HepG2 (cell line): ENCODE measurements at regions not wholly inside any gene's neighbourhood (a gene's known extent, or its start where the extent isn't known, plus 50 kb on each side); places are given as distances from the start of the nearest gene placed in this dataset.

ENCODE experiments used
- ATAC-seq: fragments of 200-7000 bp; cut with Tn5 transposase; 3 replicates; pipeline ENCODE4 v1.9.1; 2020; ENCODE audit warnings: mild to moderate bottlenecking, moderate library complexity
- BruUV-seq: library from RNA; stranded (reverse); fragments of 400-500 nt; replicated peaks from 2 replicates; lab custom pipeline; 2021; lab: Mats Ljungman, UMichigan
- CTCF ChIA-PET: fragments of 300-600 bp; formaldehyde crosslinking; extraction: SDS; loops from one replicate; lab custom pipeline; 2021; ENCODE audit warnings: low total read pairs, inconsistent platforms, low intra/inter-chr PET ratio; lab: Yijun Ruan, JAX
- POLR2A ChIA-PET: fragments of 350-600 bp; sonication (Branson Sonifier 250); formaldehyde crosslinking; loops from one replicate; lab custom pipeline; 2020; ENCODE audit warnings: antibody characterized with exemption, inconsistent platforms; lab: Yijun Ruan, JAX
- DNase-seq: peaks from one replicate; pipeline ENCODE4 v3.0.0-alpha.2; 2015; ENCODE audit warnings: low spot score
- FAIRE-seq: peaks from 3 replicates; lab custom pipeline; 2011; peaks lifted over from hg19 to GRCh38; lab: Jason Lieb, UNC
- H2AFZ ChIP-seq: one replicate; pipeline ENCODE4 v1.6.1; 2011; ENCODE audit warnings: low read length, inconsistent platforms
- H3K27ac ChIP-seq: fragments of 300-600 bp; 3 replicates; pipeline ENCODE4 v1.8.0; 2011; ENCODE audit warnings: mixed run types, mild to moderate bottlenecking, mixed read lengths, low read length, inconsistent platforms; ENCODE audit not compliant: insufficient read depth; ENCODE audit errors: extremely low read length
- H3K27me3 ChIP-seq, 2 experiments: fragments of 200-600 bp in 1 of 2; 2 replicates in 1 of 2; 3 replicates in 1 of 2; pipeline versions ENCODE4 v1.6.0 to v1.8.0; 2011; ENCODE audit warnings: low read length in 2 of 2, mild to moderate bottlenecking in 2 of 2, moderate library complexity in 2 of 2, inconsistent platforms in 1 of 2; ENCODE audit not compliant: insufficient read depth in 2 of 2, control insufficient read depth in 1 of 2
- H3K36me3 ChIP-seq, 2 experiments: fragments of 200-600 bp in 1 of 2; replicated peaks in 1 of 2; 2 replicates in 1 of 2; 3 replicates in 1 of 2; pipeline versions ENCODE4 v1.5.1 to v1.8.0; 2011; ENCODE audit warnings: low read length in 2 of 2, inconsistent platforms in 1 of 2; ENCODE audit not compliant: insufficient read depth in 2 of 2, control insufficient read depth in 1 of 2
- H3K4me1 ChIP-seq: 2 replicates; pipeline ENCODE4 v1.5.1; 2012; ENCODE audit warnings: low read length, inconsistent platforms; ENCODE audit not compliant: insufficient read depth
- H3K4me2 ChIP-seq: 2 replicates; pipeline ENCODE4 v1.6.0; 2011; ENCODE audit warnings: low read depth, low read length, inconsistent platforms
- H3K4me3 ChIP-seq, 3 experiments: fragments of 200-600 bp in 1 of 3; sonication (generic), shearing (Covaris generic) in 1 of 3; replicated peaks in 1 of 3; 2 replicates each; pipeline ENCODE4 v1.5.1; 2011 to 2016; ENCODE audit warnings: low read length in 3 of 3, inconsistent platforms in 2 of 3, low read depth in 2 of 3, mild to moderate bottlenecking in 2 of 3, control low read depth in 1 of 3, mixed read lengths in 1 of 3; ENCODE audit not compliant: insufficient read depth in 1 of 3
- H3K79me2 ChIP-seq: one replicate; pipeline ENCODE4 v1.6.1; 2011; ENCODE audit warnings: low read length, inconsistent platforms; ENCODE audit not compliant: insufficient read depth
- H3K9ac ChIP-seq: 2 replicates; pipeline ENCODE4 v1.6.0; 2011; ENCODE audit warnings: mild to moderate bottlenecking, low read depth, low read length, inconsistent platforms; ENCODE audit not compliant: insufficient read depth
- H3K9me3 ChIP-seq: 2 replicates; pipeline ENCODE4 v1.5.1; 2012; ENCODE audit warnings: mild to moderate bottlenecking, low read length
- H4K20me1 ChIP-seq: 2 replicates; pipeline ENCODE4 v1.6.0; 2011; ENCODE audit warnings: inconsistent platforms, mild to moderate bottlenecking, low read length, moderate library complexity; ENCODE audit not compliant: insufficient read depth
- ASH2L ChIP-seq: fragments of 300-600, 200-600 bp; sonication (generic); IDR thresholded peaks from 2 replicates; pipeline ENCODE4 v1.7.0; 2017; ENCODE audit warnings: low read depth, mild to moderate bottlenecking, moderate library complexity, mixed read lengths, low read length; ENCODE audit not compliant: insufficient read length
- FUBP1 ChIP-seq: sonication (generic); formaldehyde crosslinking; IDR thresholded peaks from 2 replicates; pipeline ENCODE4 v1.5.1; 2020; ENCODE audit warnings: missing genetic modification reagents, mild to moderate bottlenecking, borderline replicate concordance
- HNRNPLL ChIP-seq: fragments of 200-400 bp; formaldehyde crosslinking; IDR thresholded peaks from 2 replicates; pipeline ENCODE4 v1.6.1; 2017; ENCODE audit warnings: mild to moderate bottlenecking, low read depth, low read length; ENCODE audit not compliant: poor library complexity, severe bottlenecking
- MAFF ChIP-seq: IDR thresholded peaks from 2 replicates; pipeline ENCODE4 v1.6.1; 2011; ENCODE audit warnings: low read depth, low read length, improper control_type of control experiment
- MAFK ChIP-seq, 2 experiments: IDR thresholded peaks in 1 of 2; conservative IDR thresholded peaks in 1 of 2; 2 replicates each; pipeline ENCODE4 v1.6.1; 2011; ENCODE audit warnings: improper control_type of control experiment in 2 of 2, low read length in 2 of 2
- NCOR1 ChIP-seq: fragments of 200-600 bp; sonication (generic); IDR thresholded peaks from 2 replicates; pipeline ENCODE4 v1.7.0; 2017; ENCODE audit warnings: antibody characterized with exemption, low read length, borderline replicate concordance
- RFX3 ChIP-seq: IDR thresholded peaks from 2 replicates; pipeline ENCODE4 v1.6.1; 2016; ENCODE audit warnings: missing biosample characterization, missing genetic modification reagents
- SRSF4 ChIP-seq: fragments of 200-400 bp; formaldehyde crosslinking; IDR thresholded peaks from one replicate; pipeline ENCODE4 v1.6.1; 2018; ENCODE audit warnings: mild to moderate bottlenecking, low read depth, low read length, moderate library complexity; ENCODE audit not compliant: poor library complexity, severe bottlenecking
- ZC3H4 ChIP-seq: sonication (generic); formaldehyde crosslinking; IDR thresholded peaks from 2 replicates; pipeline ENCODE4 v1.4.0; 2020; ENCODE audit warnings: missing genetic modification reagents, borderline replicate concordance
- ZKSCAN8 ChIP-seq: IDR thresholded peaks from 2 replicates; pipeline ENCODE4 v1.6.1; 2016; ENCODE audit warnings: borderline replicate concordance, missing genetic modification reagents, missing compliant biosample characterization
- ZNF503 ChIP-seq: sonication (generic); formaldehyde crosslinking; IDR thresholded peaks from 2 replicates; pipeline ENCODE4 v1.4.0; 2020; ENCODE audit warnings: missing genetic modification reagents
- ZNF883 ChIP-seq: sonication (generic); formaldehyde crosslinking; IDR thresholded peaks from 2 replicates; pipeline ENCODE4 v1.5.1; 2020; ENCODE audit warnings: mild to moderate bottlenecking, missing genetic modification reagents; ENCODE audit errors: not compliant biosample characterization
- ZSCAN5A ChIP-seq: sonication (generic); formaldehyde crosslinking; IDR thresholded peaks from 2 replicates; pipeline ENCODE4 v1.8.0; 2022; ENCODE audit warnings: mild to moderate bottlenecking, missing genetic modification reagents, borderline replicate concordance
- WGBS: methylation state at CpG from one replicate; pipeline ENCODE4 v1.1.6; 2017; ENCODE audit warnings: low lambda C conversion rate; 5-methylcytosine and 5-hydroxymethylcytosine counted together
- in situ Hi-C: cut with HindIII; loops from 2 replicates; pipeline ENCODE4 v1.10.0; 2017; ENCODE audit warnings: low pct_unique_long_range_greater_than_20kb; ENCODE audit not compliant: extremely low pct_ligation_motif_present
- intact Hi-C: fragments of 100-400 bp; cut with micrococcal nuclease; formaldehyde crosslinking; loops from one replicate; pipeline ENCODE4 v1.10.0; 2022; ENCODE audit not compliant: unreplicated experiment

GRCh38 chr2:117118994-117119393, 695.5 kb upstream of the DDX18 start:
- POLR2A ChIA-PET, result no interaction called here
- BruUV-seq, result no TSS peak
- H3K36me3 ChIP-seq, result no peaks in the 10 kb centered on the region
- in situ Hi-C loops (no loop called here), intact Hi-C loops (no loop called here)
- H3K79me2 ChIP-seq, result no peaks in the 10 kb centered on the region
- FAIRE-seq (no peak), DNase-seq (no peak), ATAC-seq (no peak)
- H2AFZ ChIP-seq, result no peak overlapping the region
- no peak for TF ChIP-seq RFX3 (CRISPR knock-in tag)
- peak; percentile 64 to 77 for TF ChIP-seq MAFK (conservative IDR thresholded peaks at IDR 0.05 in 1 of 2, IDR thresholded peaks at IDR 0.05 in 1 of 2; ENCODE audit: low read length in 2 of 2)
- TF ChIP-seq MAFF, result peak; percentile 56; the same call in 1 of the 2 replicates
- H3K27me3 ChIP-seq, result no peaks in the 10 kb centered on the region
- no peaks in the 10 kb centered on the region for H4K20me1 ChIP-seq
- no peak overlapping the region for H3K27ac ChIP-seq
- no peak overlapping the region for H3K4me2 ChIP-seq
- H3K9me3 ChIP-seq, result peaks cover 72% of the 10 kb centered on the region
- H3K4me3 ChIP-seq, result no peak overlapping the region
- WGBS, result 0% methylated on average over 1 of the region's 1 CpG
- no peak overlapping the region for H3K9ac ChIP-seq
- H3K4me1 ChIP-seq, result no peaks in the 10 kb centered on the region
- CTCF ChIA-PET, result no interaction called here

- H3K9me3 ChIP-seq, result peaks cover 75% of the 10 kb centered on the region
- no peak for TF ChIP-seq SRSF4
- no peak for TF ChIP-seq ZC3H4
- TF ChIP-seq ZSCAN5A (CRISPR knock-in tag), result no peak
- no peak for TF ChIP-seq ZNF503 (CRISPR knock-in tag)
- TF ChIP-seq MAFK (conservative IDR thresholded peaks at IDR 0.05 in 1 of 2, IDR thresholded peaks at IDR 0.05 in 1 of 2; ENCODE audit: low read length in 2 of 2), result peak; percentile 96 to 99
- TF ChIP-seq ZKSCAN8, result no peak
- no peak for TF ChIP-seq ASH2L
- TF ChIP-seq HNRNPLL, result no peak
- no peak for TF ChIP-seq NCOR1
- TF ChIP-seq ZNF883 (CRISPR knock-in tag), result no peak
- TF ChIP-seq FUBP1 (CRISPR knock-in tag), result no peak
These were observed 691.1 kb upstream of the DDX18 start for GRCh38 chr2:117123362-117123761.

More at GRCh38 chr2:117123362-117123761, 691.1 kb upstream of the DDX18 start:
- H3K79me2 ChIP-seq, result no peaks in the 10 kb centered on the region
- H2AFZ ChIP-seq, result no peak overlapping the region
- DNase-seq (no peak), ATAC-seq (no peak), FAIRE-seq (no peak)
- 0% methylated on average over 1 of the region's 1 CpG for WGBS
- H3K9ac ChIP-seq, result no peak overlapping the region
- no peaks in the 10 kb centered on the region for H3K36me3 ChIP-seq
- no peak overlapping the region for H3K4me2 ChIP-seq
- no peak overlapping the region for H3K27ac ChIP-seq
- BruUV-seq, result no TSS peak
- intact Hi-C loops, result no loop called here
- H4K20me1 ChIP-seq, result no peaks in the 10 kb centered on the region
- CTCF ChIA-PET, result no interaction called here
- H3K27me3 ChIP-seq, result no peaks in the 10 kb centered on the region
- POLR2A ChIA-PET, result no interaction called here
- H3K4me3 ChIP-seq, result no peak overlapping the region; a peak in 1 of 6 replicates
- H3K4me1 ChIP-seq, result no peaks in the 10 kb centered on the region
- in situ Hi-C loops, result no loop called here
